AG04449 (cell line): ENCODE measurements at regions not wholly inside any gene's neighbourhood (a gene's known extent, or its start where the extent isn't known, plus 50 kb on each side); places are given as distances from the start of the nearest gene placed in this dataset.

Experiments
- CTCF ChIA-PET: fragments of 350-600 bp; formaldehyde crosslinking; extraction: SDS; loops from one replicate; lab custom pipeline; 2021; ENCODE audit warnings: antibody characterized with exemption; lab: Yijun Ruan, JAX
- POLR2A ChIA-PET: fragments of 400-600, 350-600 bp; formaldehyde crosslinking; extraction: SDS; loops from one replicate; lab custom pipeline; 2020; ENCODE audit warnings: antibody characterized with exemption, inconsistent platforms; lab: Yijun Ruan, JAX
- DNase-seq: peaks from one replicate; pipeline ENCODE4 v3.0.0-alpha.2; 2010; ENCODE audit warnings: low read depth, low spot score
- H3K4me3 ChIP-seq: 2 replicates; pipeline ENCODE4 v1.5.1; 2011; ENCODE audit warnings: low read depth, mild to moderate bottlenecking, control low read depth, low read length
- CTCF ChIP-seq: IDR thresholded peaks from one replicate; pipeline ENCODE4 v1.5.1; 2011; ENCODE audit warnings: mild to moderate bottlenecking, moderate library complexity, low read length, control low read depth, inconsistent platforms; ENCODE audit not compliant: insufficient read depth; ENCODE audit errors: missing control alignments

- ChIA-PET CTCF (interaction anchor here (0.8 kb wide), 1 partner anchor 624 kb away, joined by 3 read pairs; no protein-coding TSS in a partner anchor), POLR2A (no interaction called here)
- no peak for TF ChIP-seq CTCF
- no peak overlapping the region for H3K4me3 ChIP-seq
- DNase-seq, result no peak
These were observed 266.6 kb upstream of the TANK start for GRCh38 chr2:160893581-160893980.

GRCh38 chr2:160898581-160899307 lies 261.5 kb upstream of the TANK start:
- POLR2A ChIA-PET, result no interaction called here
- no peak for TF ChIP-seq CTCF
- no peak overlapping the region for H3K4me3 ChIP-seq
- CTCF ChIA-PET, result no interaction called here
- DNase-seq, result no peak

GRCh38 chr2:160901613-160902012 lies 258.6 kb upstream of the TANK start:
- ChIA-PET POLR2A (no interaction called here), CTCF (no interaction called here)
- DNase-seq, result no peak

GRCh38 chr2:160905862-160906261 lies 254.4 kb upstream of the TANK start:
- ChIA-PET CTCF (no interaction called here), POLR2A (no interaction called here)
- no peak for DNase-seq

More at GRCh38 chr2:160901613-160902012, 258.6 kb upstream of the TANK start:
- no peak overlapping the region for H3K4me3 ChIP-seq
- no peak for TF ChIP-seq CTCF

GRCh38 chr2:160906878-160907277 lies 253.3 kb upstream of the TANK start:
- CTCF ChIA-PET, result no interaction called here
- POLR2A ChIA-PET, result no interaction called here
- DNase-seq, result no peak
- no peak overlapping the region for H3K4me3 ChIP-seq
- no peak for TF ChIP-seq CTCF

More at GRCh38 chr2:160905862-160906261, 254.4 kb upstream of the TANK start:
- no peak overlapping the region for H3K4me3 ChIP-seq
- no peak for TF ChIP-seq CTCF

GRCh38 chr2:160907738-160908137 lies 252.5 kb upstream of the TANK start:
- TF ChIP-seq CTCF, result no peak
- ChIA-PET POLR2A (no interaction called here), CTCF (no interaction called here)

More at GRCh38 chr2:160907738-160908137, 252.5 kb upstream of the TANK start:
- no peak for DNase-seq
- H3K4me3 ChIP-seq, result no peak overlapping the region
